OCI-LY3 (cell line): ENCODE measurements at regions not wholly inside any gene's neighbourhood (a gene's known extent, or its start where the extent isn't known, plus 50 kb on each side); places are given as distances from the start of the nearest gene placed in this dataset.

ENCODE experiments used
- H2AFZ ChIP-seq: fragments of 200-600, 300-600 bp; shearing (Covaris generic); 2 replicates; pipeline ENCODE4 v1.6.0; 2014; ENCODE audit warnings: antibody characterized with exemption, low read depth, low read length
- H3K27ac ChIP-seq: fragments of 200-600, 300-600 bp; sonication (generic); 2 replicates; pipeline ENCODE4 v1.5.1; 2014; ENCODE audit warnings: mild to moderate bottlenecking, low read length, moderate library complexity, mixed read lengths
- H3K27me3 ChIP-seq: fragments of 200-600, 300-600 bp; sonication (generic); 2 replicates; pipeline ENCODE4 v1.6.1; 2014; ENCODE audit warnings: low read depth, low read length, mixed read lengths
- H3K36me3 ChIP-seq: fragments of 200-600, 300-600 bp; sonication (generic); replicated peaks from 2 replicates; pipeline ENCODE3; 2014; ENCODE audit warnings: low read depth, low read length, mixed read lengths
- H3K4me1 ChIP-seq: fragments of 300-600, 200-600 bp; sonication (generic); 2 replicates; pipeline ENCODE4 v1.6.1; 2014; ENCODE audit warnings: low read length, mixed read lengths
- H3K4me2 ChIP-seq: fragments of 200-600, 300-600 bp; sonication (generic); 2 replicates; pipeline ENCODE4 v1.6.1; 2014; ENCODE audit warnings: low read length, mixed read lengths
- H3K4me3 ChIP-seq: fragments of 300-600, 200-600 bp; sonication (generic); 2 replicates; pipeline ENCODE4 v1.5.1; 2014; ENCODE audit warnings: antibody characterized with exemption, mild to moderate bottlenecking, low read length, moderate library complexity
- H3K79me2 ChIP-seq: fragments of 300-600, 200-600 bp; shearing (Covaris generic); 2 replicates; pipeline ENCODE4 v1.6.1; 2014; ENCODE audit warnings: mild to moderate bottlenecking, low read length, mixed read lengths
- H3K9ac ChIP-seq: fragments of 300-600, 200-600 bp; shearing (Covaris generic); 2 replicates; pipeline ENCODE4 v1.6.0; 2014; ENCODE audit warnings: mild to moderate bottlenecking, low read length, moderate library complexity
- H3K9me3 ChIP-seq: fragments of 200-600, 300-600 bp; shearing (Covaris generic); 2 replicates; pipeline ENCODE4 v1.6.1; 2014; ENCODE audit warnings: low read length, mixed read lengths; ENCODE audit not compliant: insufficient read depth
- H4K20me1 ChIP-seq: fragments of 200-600, 300-600 bp; sonication (generic); 2 replicates; pipeline ENCODE4 v1.6.1; 2016; ENCODE audit warnings: low read length, mixed read lengths; ENCODE audit not compliant: insufficient read depth
- EZH2phosphoT487 ChIP-seq: fragments of 200-600 bp; shearing (Covaris generic); IDR thresholded peaks from 2 replicates; pipeline ENCODE4 v1.6.1; 2018; ENCODE audit warnings: antibody characterized with exemption, mixed run types, low read depth
- TF ChIP-seq, protein P1 (sequence below): fragments of 200-600, 300-600 bp; sonication (generic); IDR thresholded peaks from 2 replicates; pipeline ENCODE4 v1.5.1; 2014; ENCODE audit warnings: antibody characterized with exemption, low read length, low read depth

- H2AFZ ChIP-seq, result no peak overlapping the region
- H3K9ac ChIP-seq, result no peak overlapping the region
- H3K27ac ChIP-seq, result no peak overlapping the region
- no peak overlapping the region for H3K4me2 ChIP-seq
- H4K20me1 ChIP-seq, result no peaks in the 10 kb centered on the region
- no peaks in the 10 kb centered on the region for H3K79me2 ChIP-seq
- no peak overlapping the region for H3K4me3 ChIP-seq
- H3K27me3 ChIP-seq, result no peaks in the 10 kb centered on the region
- no peaks in the 10 kb centered on the region for H3K9me3 ChIP-seq
- no peak for TF ChIP-seq EZH2phosphoT487
- TF ChIP-seq, protein P1, sequence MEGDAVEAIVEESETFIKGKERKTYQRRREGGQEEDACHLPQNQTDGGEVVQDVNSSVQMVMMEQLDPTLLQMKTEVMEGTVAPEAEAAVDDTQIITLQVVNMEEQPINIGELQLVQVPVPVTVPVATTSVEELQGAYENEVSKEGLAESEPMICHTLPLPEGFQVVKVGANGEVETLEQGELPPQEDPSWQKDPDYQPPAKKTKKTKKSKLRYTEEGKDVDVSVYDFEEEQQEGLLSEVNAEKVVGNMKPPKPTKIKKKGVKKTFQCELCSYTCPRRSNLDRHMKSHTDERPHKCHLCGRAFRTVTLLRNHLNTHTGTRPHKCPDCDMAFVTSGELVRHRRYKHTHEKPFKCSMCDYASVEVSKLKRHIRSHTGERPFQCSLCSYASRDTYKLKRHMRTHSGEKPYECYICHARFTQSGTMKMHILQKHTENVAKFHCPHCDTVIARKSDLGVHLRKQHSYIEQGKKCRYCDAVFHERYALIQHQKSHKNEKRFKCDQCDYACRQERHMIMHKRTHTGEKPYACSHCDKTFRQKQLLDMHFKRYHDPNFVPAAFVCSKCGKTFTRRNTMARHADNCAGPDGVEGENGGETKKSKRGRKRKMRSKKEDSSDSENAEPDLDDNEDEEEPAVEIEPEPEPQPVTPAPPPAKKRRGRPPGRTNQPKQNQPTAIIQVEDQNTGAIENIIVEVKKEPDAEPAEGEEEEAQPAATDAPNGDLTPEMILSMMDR, result no peak
- no peaks in the 10 kb centered on the region for H3K36me3 ChIP-seq
- no peaks in the 10 kb centered on the region for H3K4me1 ChIP-seq
Observed at GRCh38 chr4:65924843-65925242, 254.6 kb upstream of the EPHA5 start.

DNA sequence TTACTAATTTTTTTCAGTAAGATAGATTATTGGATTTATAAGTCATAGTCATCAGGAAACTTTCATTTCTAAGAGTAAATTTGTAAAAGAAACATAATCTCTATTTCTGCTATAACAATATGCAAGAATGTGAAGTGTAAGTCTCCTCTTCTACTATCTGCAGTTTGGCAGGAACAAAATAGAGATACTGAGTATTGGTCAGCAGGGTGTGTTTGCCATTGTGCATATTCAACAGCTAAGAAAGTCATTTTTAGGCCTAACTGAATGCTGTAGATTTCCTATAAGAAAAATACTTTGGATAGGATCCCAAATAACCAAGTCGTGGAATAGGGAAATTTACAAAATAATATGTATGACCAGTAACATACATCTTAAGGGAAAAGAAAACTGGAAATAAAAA is 253.3 kb upstream of the EPHA5 start:
- no peaks in the 10 kb centered on the region for H4K20me1 ChIP-seq
- TF ChIP-seq, protein P1, result no peak
- no peak for TF ChIP-seq EZH2phosphoT487
- no peaks in the 10 kb centered on the region for H3K4me1 ChIP-seq
- H3K4me2 ChIP-seq, result no peak overlapping the region
- H2AFZ ChIP-seq, result no peak overlapping the region
- H3K79me2 ChIP-seq, result no peaks in the 10 kb centered on the region
- no peak overlapping the region for H3K4me3 ChIP-seq
- no peaks in the 10 kb centered on the region for H3K27me3 ChIP-seq
- no peaks in the 10 kb centered on the region for H3K9me3 ChIP-seq
- H3K9ac ChIP-seq, result no peak overlapping the region
- no peak overlapping the region for H3K27ac ChIP-seq
- no peaks in the 10 kb centered on the region for H3K36me3 ChIP-seq

- TF ChIP-seq, protein P1, result no peak
- TF ChIP-seq EZH2phosphoT487, result no peak
- Histone ChIP-seq H3K9me3 (peaks cover 7% of the 10 kb centered on the region; the same call in 1 of the 2 replicates), H3K27me3 (no peaks in the 10 kb centered on the region), H3K79me2 (no peaks in the 10 kb centered on the region), H3K36me3 (no peaks in the 10 kb centered on the region), H3K9ac (no peak overlapping the region), H3K4me1 (no peaks in the 10 kb centered on the region), H4K20me1 (no peaks in the 10 kb centered on the region), H3K4me3 (no peak overlapping the region), H3K27ac (no peak overlapping the region), H3K4me2 (no peak overlapping the region), H2AFZ (no peak overlapping the region)
Observed at GRCh38 chr4:65921180-65921579, 250.9 kb upstream of the EPHA5 start.

- no peak overlapping the region for H3K27ac ChIP-seq
- H3K4me2 ChIP-seq, result no peak overlapping the region
Observed at GRCh38 chr4:65918872-65919271, 248.6 kb upstream of the EPHA5 start.

More at GRCh38 chr4:65918872-65919271, 248.6 kb upstream of the EPHA5 start:
- Histone ChIP-seq H3K4me3 (no peak overlapping the region), H3K4me1 (no peaks in the 10 kb centered on the region), H4K20me1 (no peaks in the 10 kb centered on the region), H3K9me3 (peaks cover 7% of the 10 kb centered on the region; the same call in 1 of the 2 replicates), H3K36me3 (no peaks in the 10 kb centered on the region), H2AFZ (no peak overlapping the region), H3K9ac (no peak overlapping the region), H3K27me3 (no peaks in the 10 kb centered on the region), H3K79me2 (no peaks in the 10 kb centered on the region)
- TF ChIP-seq EZH2phosphoT487, result no peak
- TF ChIP-seq, protein P1, result no peak
